ENCODE measurements at regions not wholly inside any gene's neighbourhood (a gene's known extent, or its start where the extent isn't known, plus 50 kb on each side); places are given as distances from the start of the nearest gene placed in this dataset.
A peak's percentile ranks its signal among the peaks of the same experiment; 100 is the strongest.

DNA sequence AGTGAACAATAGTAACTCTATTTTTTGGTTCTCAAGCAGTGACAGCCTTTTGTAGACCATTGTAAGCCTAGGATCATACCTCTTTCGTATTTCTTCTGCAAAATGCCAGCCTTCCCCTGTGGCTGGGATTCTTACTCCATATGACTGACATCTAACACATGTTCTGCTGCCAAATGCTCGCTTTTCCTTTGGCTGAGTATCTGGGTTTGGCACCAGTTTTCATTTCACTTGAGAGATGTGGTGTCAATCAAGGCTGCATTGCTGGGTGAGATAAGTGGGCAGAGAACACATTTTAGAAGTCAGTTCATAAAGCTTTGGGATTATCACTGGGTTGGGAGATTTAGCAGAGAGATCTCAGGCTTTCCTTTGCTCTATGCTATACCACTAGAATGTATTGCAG is 514.7 kb upstream of the SGO1 start:
- in situ Hi-C loops (cut with HindIII; ENCODE audit: low sequenced_read_pairs): no loop called here

GRCh38 chr3:20698896-20699295 is 512.9 kb upstream of the SGO1 start:
- in situ Hi-C loops (cut with HindIII; ENCODE audit: low sequenced_read_pairs): no loop called here
- no peak for DNase-seq (ENCODE audit: low spot score)

More for the DNA sequence above, 514.7 kb upstream of the SGO1 start:
- peak; percentile 41 for DNase-seq (ENCODE audit: low spot score)

DNA sequence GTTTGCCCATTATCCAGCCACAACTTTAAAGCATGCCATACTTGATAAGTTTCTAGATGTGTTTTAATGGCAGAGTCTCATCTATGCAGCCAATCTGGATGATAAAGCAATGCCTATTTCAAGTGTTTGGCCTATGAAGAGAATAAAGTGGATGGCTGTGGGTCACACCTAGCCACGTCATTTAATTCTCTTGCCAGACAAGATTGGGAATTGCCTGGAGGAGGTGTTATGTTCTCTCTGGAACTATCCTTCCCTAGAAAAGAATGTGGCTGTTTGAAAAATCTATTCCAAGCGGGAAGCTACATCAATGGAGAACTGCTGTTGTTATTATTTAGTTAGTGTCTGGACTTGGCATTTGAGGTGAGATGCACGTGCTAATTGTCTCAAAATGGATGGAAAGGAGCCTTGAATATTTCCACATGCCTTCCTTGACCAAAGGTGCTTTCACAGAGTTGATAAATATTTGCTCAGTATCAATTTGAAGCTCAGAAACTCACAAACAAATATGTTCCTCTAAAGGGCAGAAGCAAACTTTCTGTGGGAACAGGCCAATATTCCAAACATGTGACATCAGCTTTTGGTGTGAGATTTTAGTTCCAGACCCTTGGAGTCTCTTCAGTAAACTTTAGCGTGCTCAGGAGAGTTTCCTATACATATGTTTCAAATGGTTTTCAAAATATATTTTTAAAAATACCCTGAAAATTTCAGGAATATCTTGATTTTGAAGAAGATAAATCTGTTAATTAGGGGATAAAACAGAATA is 510.6 kb upstream of the SGO1 start:
- in situ Hi-C loops (cut with HindIII; ENCODE audit: low sequenced_read_pairs): no loop called here
- no peak for DNase-seq (ENCODE audit: low spot score)

DNA sequence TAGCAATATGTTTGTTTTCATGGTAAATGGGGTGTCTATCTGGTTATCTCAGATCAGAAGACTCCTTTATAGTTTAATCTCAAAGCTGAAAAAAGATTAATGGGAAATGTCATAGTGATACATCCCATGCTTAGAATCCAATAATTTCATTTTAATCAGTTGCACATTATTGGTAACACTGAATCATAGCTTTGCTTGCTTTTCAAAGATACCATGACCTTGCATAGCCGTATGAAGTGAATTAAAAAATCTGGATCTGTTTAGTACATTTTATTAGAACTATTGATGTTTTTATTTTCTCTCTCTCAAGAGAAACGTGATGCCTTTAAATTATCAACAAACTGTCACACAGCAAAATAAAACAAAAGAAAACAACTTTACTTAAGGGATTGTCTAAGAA is 506.7 kb upstream of the SGO1 start:
- in situ Hi-C loops (cut with HindIII; ENCODE audit: low sequenced_read_pairs): no loop called here
- DNase-seq (ENCODE audit: low spot score): no peak

- DNase-seq (ENCODE audit: low spot score): peak; percentile 74
- in situ Hi-C loops (cut with HindIII; ENCODE audit: low sequenced_read_pairs): no loop called here
Measured at GRCh38 chr3:20683910-20684309, 497.9 kb upstream of the SGO1 start.

DNA sequence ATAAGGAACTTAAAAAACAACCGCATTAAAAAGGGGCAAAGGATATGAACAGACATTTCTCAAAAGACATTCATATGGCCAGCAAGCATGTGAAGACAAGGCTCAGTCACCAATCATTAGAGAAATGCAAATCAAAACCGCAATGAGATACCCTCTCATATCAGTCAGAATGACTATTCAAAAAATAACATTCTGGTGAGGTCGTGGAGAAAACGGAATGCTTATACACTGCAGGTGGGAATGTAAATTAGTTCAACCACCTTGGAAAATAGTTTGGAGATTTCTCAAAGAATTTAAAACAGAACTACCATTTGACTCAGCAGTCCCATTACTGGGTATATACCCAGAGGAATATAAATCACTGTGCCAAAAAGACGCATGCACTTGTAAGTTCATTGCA is 496.6 kb upstream of the SGO1 start:
- in situ Hi-C loops (cut with HindIII; ENCODE audit: low sequenced_read_pairs): no loop called here
- DNase-seq (ENCODE audit: low spot score): no peak

DNA sequence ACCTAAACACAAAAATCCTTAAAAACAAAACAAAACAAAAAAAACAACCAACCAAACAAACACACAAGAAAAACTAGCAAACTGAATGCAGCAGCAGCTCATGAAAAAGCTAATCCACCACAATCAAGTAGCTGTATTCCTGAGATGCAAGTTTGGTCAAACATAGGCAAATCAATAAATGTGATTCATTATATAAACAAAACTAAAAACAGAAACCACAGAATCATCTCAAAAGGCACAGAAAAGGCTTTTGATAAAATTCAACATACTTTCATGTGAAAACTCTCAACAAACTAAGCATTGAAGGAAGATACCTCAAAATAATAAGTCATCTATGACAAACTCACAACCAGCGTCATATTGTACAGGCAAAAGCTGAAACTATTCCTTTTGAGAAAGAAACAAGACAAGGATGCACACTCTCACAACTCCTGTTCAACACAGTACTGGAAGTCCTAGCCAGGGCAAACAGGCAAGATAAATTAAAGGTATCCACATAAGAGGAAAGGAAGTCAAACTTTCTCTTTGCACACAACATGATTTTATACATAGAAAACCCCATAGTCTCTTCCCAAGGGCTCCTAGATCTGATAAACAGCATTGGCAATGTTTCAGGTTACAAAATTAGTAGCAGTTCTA is 495.1 kb upstream of the SGO1 start:
- no peak for DNase-seq (ENCODE audit: low spot score)
- in situ Hi-C loops (cut with HindIII; ENCODE audit: low sequenced_read_pairs): no loop called here

DNA sequence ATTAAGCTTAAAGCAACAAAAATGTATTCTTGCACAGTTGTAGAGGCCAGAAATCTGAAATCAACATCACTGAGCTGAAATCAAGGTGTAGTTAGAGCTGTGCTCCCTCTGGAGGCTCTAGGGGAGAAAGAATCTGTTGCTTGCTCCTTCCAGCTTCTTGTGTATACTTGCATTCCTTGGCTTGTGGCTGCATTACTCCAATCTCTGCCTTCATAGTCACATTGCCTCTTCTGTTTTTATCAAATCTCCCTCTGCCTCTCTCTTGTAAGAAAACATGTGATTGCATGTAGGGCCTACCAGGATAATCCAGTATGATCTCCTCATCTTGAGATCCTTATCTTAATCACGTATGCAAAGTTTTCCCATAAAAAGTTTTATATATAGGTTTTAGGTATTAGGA is 487.9 kb upstream of the SGO1 start:
- DNase-seq (ENCODE audit: low spot score): no peak

GRCh38 chr3:20669675-20670074 is 483.7 kb upstream of the SGO1 start:
- in situ Hi-C loops (cut with HindIII; ENCODE audit: low sequenced_read_pairs): no loop called here
- peak; percentile 35 for DNase-seq (ENCODE audit: low spot score)

More for the DNA sequence above, 487.9 kb upstream of the SGO1 start:
- in situ Hi-C loops (cut with HindIII; ENCODE audit: low sequenced_read_pairs): no loop called here

GRCh38 chr3:20669184-20669583 is 483.2 kb upstream of the SGO1 start:
- peak; percentile 59 for DNase-seq (ENCODE audit: low spot score)
- in situ Hi-C loops (cut with HindIII; ENCODE audit: low sequenced_read_pairs): no loop called here

DNA sequence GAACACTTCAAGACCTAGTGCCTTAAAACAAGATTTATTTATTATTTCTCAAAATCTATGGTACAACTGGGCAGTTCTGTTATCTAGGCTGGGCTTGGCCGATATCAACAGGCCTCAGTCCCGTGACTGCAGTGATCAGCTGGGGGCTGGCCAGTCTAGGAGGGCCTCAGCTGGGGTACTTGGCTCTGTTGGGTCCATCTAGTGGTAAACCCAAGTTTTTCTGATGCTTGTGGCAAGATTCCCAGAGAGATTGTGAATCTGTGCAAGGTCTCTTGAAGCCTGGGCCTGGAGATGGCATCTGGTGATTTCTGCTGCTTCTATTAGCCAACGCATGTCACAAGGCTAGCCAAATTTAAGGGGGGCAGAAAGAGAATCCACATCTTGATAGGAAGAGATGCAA is 482.4 kb upstream of the SGO1 start:
- peak; percentile 18 for DNase-seq (ENCODE audit: low spot score)
- in situ Hi-C loops (cut with HindIII; ENCODE audit: low sequenced_read_pairs): no loop called here

DNA sequence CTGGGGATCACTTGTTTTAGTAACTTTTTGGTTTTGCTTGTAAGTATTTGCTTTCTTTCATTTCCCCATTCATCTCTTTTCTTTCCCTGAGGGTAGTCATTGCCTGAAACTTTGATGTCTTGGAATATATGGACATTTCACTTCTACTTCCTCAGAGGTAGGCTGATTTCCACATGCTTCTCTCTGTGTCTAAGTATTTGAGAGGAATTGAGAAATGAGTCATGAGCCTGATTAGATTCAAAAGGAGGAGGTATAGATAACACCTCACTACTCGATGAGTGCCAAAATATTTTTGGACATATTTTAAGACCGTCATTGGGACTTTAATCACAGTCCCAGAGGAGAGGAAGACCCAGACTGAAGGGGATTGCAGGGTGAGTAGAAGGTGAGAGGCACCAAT is 480.1 kb upstream of the SGO1 start:
- DNase-seq (ENCODE audit: low spot score): no peak
- in situ Hi-C loops (cut with HindIII; ENCODE audit: low sequenced_read_pairs): no loop called here

DNA sequence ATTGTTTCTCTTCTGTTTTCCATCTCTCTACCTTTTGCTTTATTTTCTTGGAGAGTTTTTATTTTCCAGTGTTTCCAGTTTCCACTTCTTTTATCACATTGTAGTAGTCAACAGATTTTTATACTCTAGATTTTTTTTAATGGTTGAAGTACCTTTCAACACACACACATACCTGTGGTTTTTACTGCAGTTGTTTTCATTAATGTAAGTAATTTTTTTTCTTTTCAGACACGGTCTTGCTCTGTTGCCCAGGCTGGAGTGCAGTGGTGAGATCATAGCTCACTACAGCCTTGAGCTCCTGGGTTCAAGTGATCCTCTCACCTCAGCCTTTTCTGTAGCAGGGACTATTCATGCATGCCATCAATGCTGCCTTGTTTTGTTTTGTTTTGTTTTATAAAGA is 472.5 kb upstream of the SGO1 start:
- DNase-seq (ENCODE audit: low spot score): no peak
- in situ Hi-C loops (cut with HindIII; ENCODE audit: low sequenced_read_pairs): no loop called here

DNA sequence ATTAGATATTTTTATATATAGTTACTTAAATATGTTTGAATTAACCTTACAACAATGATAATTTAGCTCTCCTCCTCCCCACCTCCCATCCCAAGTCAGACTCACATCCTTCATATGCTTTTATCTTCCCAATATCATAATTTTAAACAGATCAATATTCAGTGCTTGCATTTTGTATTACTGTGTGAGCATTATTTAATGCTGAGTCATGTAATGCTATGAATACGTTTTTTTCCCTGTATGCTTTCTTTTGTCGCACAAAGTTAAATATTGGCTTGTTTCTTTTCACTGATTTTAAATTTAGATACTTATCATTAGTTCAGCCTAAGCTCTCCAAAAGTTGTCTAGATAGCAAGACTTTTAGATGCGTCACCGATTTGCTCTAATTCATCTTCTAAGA is 471.6 kb upstream of the SGO1 start:
- in situ Hi-C loops (cut with HindIII; ENCODE audit: low sequenced_read_pairs): no loop called here
- DNase-seq (ENCODE audit: low spot score): no peak

DNA sequence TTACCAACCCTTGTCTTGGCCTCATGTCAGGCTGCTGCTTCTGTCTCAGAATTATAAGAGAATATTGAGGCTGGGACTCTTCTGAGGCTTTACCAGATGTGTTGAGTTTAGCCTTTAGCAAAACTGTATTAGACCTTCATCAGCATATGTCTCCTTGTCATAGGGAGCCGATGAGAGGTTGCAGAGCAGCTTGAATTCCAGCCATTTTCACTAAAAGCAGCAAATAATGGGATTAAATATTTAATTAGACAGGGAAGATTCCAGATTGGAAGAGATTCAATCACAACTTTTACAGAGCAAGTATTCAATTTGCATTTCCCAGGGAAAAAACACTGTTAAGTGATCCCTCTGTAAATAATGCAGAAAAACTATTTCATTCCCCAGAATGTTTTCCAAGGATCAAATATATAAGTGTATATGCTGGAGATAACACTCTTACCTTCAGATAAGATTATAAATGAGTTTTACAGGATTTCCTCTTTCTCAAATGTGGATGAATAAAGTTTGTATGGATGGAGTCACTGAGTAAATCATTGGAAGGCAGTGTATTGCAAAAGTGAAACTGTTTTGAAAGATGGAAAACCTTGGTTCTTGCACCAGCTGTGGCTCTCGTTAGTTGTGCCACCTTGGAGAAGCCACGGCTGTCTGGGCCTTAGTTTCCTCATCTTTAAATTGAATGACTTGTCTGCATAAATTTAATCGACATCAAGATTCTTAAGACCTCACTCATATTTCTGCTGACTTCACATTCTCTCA is 466.4 kb upstream of the SGO1 start:
- in situ Hi-C loops (cut with HindIII; ENCODE audit: low sequenced_read_pairs): no loop called here

DNA sequence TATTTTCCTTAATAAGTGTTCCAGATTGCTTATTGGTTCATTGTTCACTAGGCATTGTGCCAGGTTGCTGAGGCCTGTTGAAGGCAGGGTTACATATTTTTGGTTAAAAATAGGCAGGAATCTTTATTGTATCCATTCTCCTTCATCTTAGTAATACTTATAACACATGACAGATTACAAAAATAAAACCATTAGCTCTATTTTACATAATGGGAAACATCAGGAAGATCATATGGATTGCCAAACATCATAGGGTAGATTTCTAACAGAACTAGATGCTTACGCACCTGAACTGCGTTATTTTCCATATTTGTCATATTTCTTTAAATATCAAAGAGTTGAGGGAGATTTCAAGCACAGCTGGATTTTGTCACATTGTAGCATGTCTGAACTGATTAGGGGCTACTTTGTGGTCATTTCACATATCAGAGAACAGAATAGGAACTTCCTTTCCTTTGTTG is 462.9 kb upstream of the SGO1 start:
- DNase-seq (ENCODE audit: low spot score): no peak
- in situ Hi-C loops (cut with HindIII; ENCODE audit: low sequenced_read_pairs): no loop called here

More for the DNA sequence above, 466.4 kb upstream of the SGO1 start:
- no peak for DNase-seq (ENCODE audit: low spot score)

- in situ Hi-C loops (cut with HindIII; ENCODE audit: low sequenced_read_pairs): no loop called here
- no peak for DNase-seq (ENCODE audit: low spot score)
Measured at GRCh38 chr3:20648294-20648693, 462.3 kb upstream of the SGO1 start.

DNA sequence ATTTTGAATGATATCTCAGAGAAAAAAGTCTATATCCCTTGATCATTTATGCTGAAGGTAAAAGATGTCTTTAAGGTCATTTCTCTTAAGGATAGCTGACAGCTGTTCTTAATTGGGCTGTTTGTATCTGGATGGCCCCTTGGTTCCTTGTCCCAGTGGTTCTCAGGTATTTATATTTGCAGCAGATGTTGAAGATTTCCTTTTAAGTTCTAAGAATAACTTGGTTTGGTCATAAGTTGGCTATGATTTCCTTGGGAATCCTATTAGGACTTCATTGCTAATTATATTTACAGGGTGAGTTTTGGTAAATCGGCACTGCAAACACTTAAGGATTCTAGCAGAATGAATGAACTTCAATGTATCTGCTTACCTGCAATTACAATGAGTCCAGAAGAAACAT is 460.4 kb upstream of the SGO1 start:
- DNase-seq (ENCODE audit: low spot score): no peak
- in situ Hi-C loops (cut with HindIII; ENCODE audit: low sequenced_read_pairs): no loop called here

- in situ Hi-C loops (cut with HindIII; ENCODE audit: low sequenced_read_pairs): no loop called here
- peak; percentile 7 for DNase-seq (ENCODE audit: low spot score)
Measured at GRCh38 chr3:20645340-20645739, 459.3 kb upstream of the SGO1 start.

- in situ Hi-C loops (cut with HindIII; ENCODE audit: low sequenced_read_pairs): no loop called here
- no peak for DNase-seq (ENCODE audit: low spot score)
Measured at GRCh38 chr3:20637729-20638128, 451.7 kb upstream of the SGO1 start.
